Transverse colon (tissue), 4 donors: ENCODE measurements at regions not wholly inside any gene's neighbourhood (a gene's known extent, or its start where the extent isn't known, plus 50 kb on each side); places are given as distances from the start of the nearest gene placed in this dataset.

Source experiments
- DNase-seq: peaks from one replicate; pipeline ENCODE4 v3.0.0-alpha.2; 2019
- H3K27ac ChIP-seq, 4 donors: fragments of 200-600 bp; sonication (generic); 2 replicates each; pipeline ENCODE4 v1.5.1; 2016 to 2018; ENCODE audit warnings: inconsistent platforms in 4 of 4
- H3K27me3 ChIP-seq: fragments of 200-600 bp; sonication (generic); 2 replicates; pipeline ENCODE4 v1.5.1; 2017; ENCODE audit warnings: inconsistent platforms
- H3K36me3 ChIP-seq, 4 donors: fragments of 200-600 bp; sonication (generic); 2 replicates each; pipeline ENCODE4 v1.5.1; 2017 to 2019; ENCODE audit warnings: inconsistent platforms in 4 of 4
- H3K4me1 ChIP-seq, 4 donors: fragments of 200-600 bp; sonication (generic); 2 replicates each; pipeline ENCODE4 v1.5.1; 2017 to 2020; ENCODE audit warnings: inconsistent platforms in 4 of 4
- H3K4me3 ChIP-seq, 4 donors: fragments of 200-600 bp; sonication (generic); 1 replicate in 1 of 4; 2 replicates in 3 of 4; pipeline versions ENCODE4 v1.5.1 to v1.6.1; 2017 to 2019; ENCODE audit warnings: inconsistent platforms in 4 of 4
- H3K9me3 ChIP-seq, 2 donors: fragments of 200-600 bp; sonication (generic); 2 replicates each; pipeline ENCODE4 v1.5.1; 2017 to 2019; ENCODE audit warnings: inconsistent platforms in 2 of 2
- EP300 ChIP-seq: sonication (generic); formaldehyde crosslinking; IDR thresholded peaks from one replicate; pipeline ENCODE4 v1.6.1; 2017; ENCODE audit warnings: antibody characterized with exemption, low read depth
- POLR2A ChIP-seq: fragments of 450-650 bp; IDR thresholded peaks from one replicate; pipeline ENCODE4 v1.6.1; 2016; ENCODE audit warnings: antibody characterized with exemption, mild to moderate bottlenecking, moderate library complexity
- POLR2AphosphoS5 ChIP-seq, 3 donors: sonication (generic); formaldehyde crosslinking; IDR thresholded peaks; one replicate each; pipeline ENCODE4 v1.6.1; 2016; ENCODE audit warnings: antibody characterized with exemption in 3 of 3
- WGBS, 2 donors: methylation state at CpG; one replicate each; pipeline ENCODE4 v1.1.5; 2018; ENCODE audit warnings: low coverage in 1 of 2; 5-methylcytosine and 5-hydroxymethylcytosine counted together
- in situ Hi-C, 4 donors: fragments of 200-750 bp; cut with MboI; loops; one replicate each; pipeline versions ENCODE4 v1.15.0 to v1.15.1; 2017; ENCODE audit warnings: low sequenced_read_pairs in 3 of 4, low pct_ligation_motif_present in 1 of 4, low pct_unique_long_range_greater_than_20kb in 1 of 4
- intact Hi-C: fragments of 100-400 bp; cut with DNase I; formaldehyde crosslinking; loops from one replicate; pipeline ENCODE4 v1.15.1; 2023; ENCODE audit warnings: low total_unique reads
- TF ChIP-seq, protein P1 (sequence below), 5 experiments: fragments of 200-600 bp in 3 of 5; fragments of 450-650 bp in 2 of 5; sonication (generic) in 3 of 5; IDR thresholded peaks; 1 replicate in 2 of 5; 2 replicates in 3 of 5; pipeline ENCODE4 v1.5.1; 2016 to 2017; ENCODE audit warnings: antibody characterized with exemption in 5 of 5, inconsistent platforms in 3 of 5, mild to moderate bottlenecking in 2 of 5, moderate library complexity in 1 of 5

DNA sequence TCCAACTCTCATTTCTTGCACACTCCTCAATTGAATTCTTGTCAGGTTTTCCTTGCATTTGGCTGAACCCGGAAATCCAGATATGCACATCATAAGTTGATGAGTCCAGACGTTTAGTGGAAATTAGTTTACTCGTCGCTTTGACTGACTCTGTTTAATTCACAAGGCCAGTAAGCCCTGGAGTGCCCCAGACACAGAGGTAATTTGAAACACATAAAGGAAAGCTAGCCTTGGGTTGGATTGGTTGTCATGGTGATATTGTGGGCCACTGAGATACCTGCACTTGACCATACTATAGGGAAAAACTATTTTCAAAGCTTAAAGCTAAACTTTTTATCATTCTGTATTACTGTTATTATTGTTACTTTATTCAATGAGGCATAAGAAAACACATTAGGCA, 178.3 kb upstream of the CA10 start:
- Histone ChIP-seq H3K27ac (no peak overlapping the region), H3K27me3 (no peaks in the 10 kb centered on the region), H3K36me3 (no peaks in the 10 kb centered on the region), H3K4me1 (no peaks in the 10 kb centered on the region), H3K4me3 (no peak overlapping the region), H3K9me3 (no peaks in the 10 kb centered on the region)
- in situ Hi-C loops (loop anchor here in 1 of 4 donors (25.0 kb wide), 1 partner anchor 101 kb away; no protein-coding TSS in a partner anchor), intact Hi-C loops (no loop called here)
- WGBS, 2 donors: 54 to 60% methylated on average over 4 of the region's 4 CpGs
- TF ChIP-seq, protein P1, sequence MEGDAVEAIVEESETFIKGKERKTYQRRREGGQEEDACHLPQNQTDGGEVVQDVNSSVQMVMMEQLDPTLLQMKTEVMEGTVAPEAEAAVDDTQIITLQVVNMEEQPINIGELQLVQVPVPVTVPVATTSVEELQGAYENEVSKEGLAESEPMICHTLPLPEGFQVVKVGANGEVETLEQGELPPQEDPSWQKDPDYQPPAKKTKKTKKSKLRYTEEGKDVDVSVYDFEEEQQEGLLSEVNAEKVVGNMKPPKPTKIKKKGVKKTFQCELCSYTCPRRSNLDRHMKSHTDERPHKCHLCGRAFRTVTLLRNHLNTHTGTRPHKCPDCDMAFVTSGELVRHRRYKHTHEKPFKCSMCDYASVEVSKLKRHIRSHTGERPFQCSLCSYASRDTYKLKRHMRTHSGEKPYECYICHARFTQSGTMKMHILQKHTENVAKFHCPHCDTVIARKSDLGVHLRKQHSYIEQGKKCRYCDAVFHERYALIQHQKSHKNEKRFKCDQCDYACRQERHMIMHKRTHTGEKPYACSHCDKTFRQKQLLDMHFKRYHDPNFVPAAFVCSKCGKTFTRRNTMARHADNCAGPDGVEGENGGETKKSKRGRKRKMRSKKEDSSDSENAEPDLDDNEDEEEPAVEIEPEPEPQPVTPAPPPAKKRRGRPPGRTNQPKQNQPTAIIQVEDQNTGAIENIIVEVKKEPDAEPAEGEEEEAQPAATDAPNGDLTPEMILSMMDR (IDR thresholded peaks at IDR 0.05): no peak
- TF ChIP-seq POLR2A (no peak), EP300 (no peak), POLR2AphosphoS5 (IDR thresholded peaks at IDR 0.05) (no peak)
- DNase-seq: no peak

DNA sequence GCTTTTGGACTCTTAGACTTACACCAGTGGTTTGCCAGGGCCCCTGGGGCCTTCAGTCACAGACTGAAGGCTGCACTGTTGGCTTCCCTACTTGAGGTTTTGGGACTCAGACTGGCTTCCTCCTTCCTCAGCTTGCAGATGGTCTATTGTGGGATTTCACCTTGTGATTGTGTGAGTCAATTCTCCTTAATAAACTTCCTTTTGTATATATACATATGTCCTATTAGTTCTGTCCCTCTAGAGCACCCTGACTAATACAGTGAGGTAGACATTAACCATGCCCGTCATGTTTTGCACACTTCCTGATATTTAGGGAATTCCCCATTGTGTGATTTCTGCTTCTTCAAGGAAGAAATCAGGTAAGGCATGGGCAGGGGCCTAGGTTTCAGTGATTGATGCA, 147.8 kb upstream of the CA10 start:
- H3K4me3 ChIP-seq: no peak overlapping the region
- DNase-seq: no peak
- H3K9me3 ChIP-seq: no peaks in the 10 kb centered on the region
- H3K4me1 ChIP-seq: no peaks in the 10 kb centered on the region
- no peaks in the 10 kb centered on the region for H3K36me3 ChIP-seq
- no peak overlapping the region for H3K27ac ChIP-seq
- WGBS, 2 donors: 17 to 39% methylated on average over 1 of the region's 1 CpG
- TF ChIP-seq POLR2A: no peak
- TF ChIP-seq, protein P1 (IDR thresholded peaks at IDR 0.05): no peak
- H3K27me3 ChIP-seq: no peaks in the 10 kb centered on the region
- intact Hi-C loops: loop anchor here (10.0 kb wide), 1 partner anchor 932 kb away; no protein-coding TSS in a partner anchor
- in situ Hi-C loops: no loop called here

DNA sequence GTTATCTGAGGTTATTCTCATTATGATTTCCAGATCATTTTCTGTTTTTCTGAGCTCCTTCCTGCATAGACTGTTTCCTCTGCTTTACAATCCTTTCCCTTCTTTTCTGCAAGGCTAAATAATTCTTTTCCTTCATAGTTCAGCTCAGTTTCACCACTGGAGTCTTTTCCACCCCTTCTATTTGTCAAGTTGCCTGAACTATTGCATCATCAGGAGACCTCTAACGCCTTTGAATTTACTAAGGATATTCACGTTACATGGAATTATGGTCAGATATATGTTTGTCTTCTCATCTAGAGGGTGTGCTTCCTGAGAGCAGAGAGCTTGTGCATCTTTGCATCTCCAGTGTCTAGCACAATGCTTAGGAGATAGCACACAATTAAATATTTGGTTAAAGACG, 140.4 kb upstream of the CA10 start:
- DNase-seq: no peak
- in situ Hi-C loops (no loop called here), intact Hi-C loops (no loop called here)
- Histone ChIP-seq H3K36me3 (no peaks in the 10 kb centered on the region), H3K4me1 (no peaks in the 10 kb centered on the region), H3K27me3 (no peaks in the 10 kb centered on the region), H3K4me3 (no peak overlapping the region), H3K9me3 (no peaks in the 10 kb centered on the region), H3K27ac (no peak overlapping the region)
- 71 to 90% methylated on average over 1 to 3 of the region's 3 CpGs for WGBS, 2 donors
- TF ChIP-seq POLR2AphosphoS5 (IDR thresholded peaks at IDR 0.05) (no peak), POLR2A (no peak), EP300 (no peak)
- TF ChIP-seq, protein P1 (IDR thresholded peaks at IDR 0.05): no peak

DNA sequence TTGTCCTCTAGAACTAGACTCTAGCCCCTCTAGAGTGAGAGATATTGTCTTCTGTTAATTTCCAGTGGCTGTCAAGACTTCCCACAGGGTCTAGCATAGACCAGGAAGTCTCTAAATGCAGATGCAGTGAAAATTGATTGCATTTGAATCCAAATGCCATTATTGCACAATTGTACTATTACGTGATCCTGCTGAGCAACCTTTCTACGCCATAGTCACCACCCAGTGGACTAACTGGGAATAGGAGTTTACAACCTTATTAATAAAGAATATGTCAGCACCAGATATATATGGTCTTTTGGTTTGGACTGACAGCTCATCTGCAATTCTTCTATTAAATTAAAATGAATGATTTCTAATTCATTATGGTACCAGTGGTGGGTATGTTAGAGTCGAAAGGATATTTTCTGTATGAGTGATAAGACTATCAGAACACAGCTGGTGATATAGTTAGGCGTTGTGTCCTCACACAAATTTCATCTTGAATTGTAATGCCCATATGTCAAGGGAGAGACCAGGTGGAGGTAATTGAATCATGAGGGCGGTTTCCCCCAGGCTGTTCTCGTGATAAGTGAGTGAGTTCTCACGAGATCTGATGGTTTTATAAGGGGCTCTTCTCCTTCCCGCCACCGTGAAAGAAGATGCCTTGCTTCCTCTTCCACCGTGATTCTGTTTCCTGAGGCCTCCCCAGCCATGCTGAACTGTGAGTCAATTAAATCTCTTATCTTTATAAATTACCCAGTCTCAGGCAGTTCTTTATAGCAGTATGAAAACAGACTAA, 138.9 kb upstream of the CA10 start:
- H3K27ac ChIP-seq: no peak overlapping the region
- intact Hi-C loops (no loop called here), in situ Hi-C loops (no loop called here)
- H3K9me3 ChIP-seq: no peaks in the 10 kb centered on the region
- H3K27me3 ChIP-seq: no peaks in the 10 kb centered on the region
- H3K36me3 ChIP-seq: no peaks in the 10 kb centered on the region
- H3K4me3 ChIP-seq: no peak overlapping the region
- TF ChIP-seq, protein P1 (IDR thresholded peaks at IDR 0.05): no peak
- TF ChIP-seq EP300 (no peak), POLR2A (no peak), POLR2AphosphoS5 (IDR thresholded peaks at IDR 0.05) (no peak)
- WGBS, 2 donors: 63 to 64% methylated on average over 10 of the region's 10 CpGs
- DNase-seq: no peak
- no peaks in the 10 kb centered on the region for H3K4me1 ChIP-seq
